IPS-18a (cell line): ENCODE measurements at regions not wholly inside any gene's neighbourhood (a gene's known extent, or its start where the extent isn't known, plus 50 kb on each side); places are given as distances from the start of the nearest gene placed in this dataset.
"Not testable (repeated sequence)": the region's sequence is repeated elsewhere in the genome, so short reads cannot be mapped to it uniquely, and the experiment has no call there.

Source experiments
- H3K27ac ChIP-seq: one replicate; pipeline ENCODE4 v1.5.1; 2013; ENCODE audit warnings: low read length
- H3K27me3 ChIP-seq: one replicate; pipeline ENCODE4 v1.6.1; 2013; ENCODE audit warnings: mild to moderate bottlenecking, low read length; ENCODE audit not compliant: control insufficient read depth, insufficient read depth
- H3K36me3 ChIP-seq: one replicate; pipeline ENCODE4 v1.6.1; 2013; ENCODE audit warnings: low read depth, low read length; ENCODE audit not compliant: control insufficient read depth
- H3K4me1 ChIP-seq: one replicate; pipeline ENCODE4 v1.6.1; 2013; ENCODE audit warnings: low read depth, low read length; ENCODE audit not compliant: control insufficient read depth
- H3K4me3 ChIP-seq: one replicate; pipeline ENCODE4 v1.5.1; 2013; ENCODE audit warnings: low read length
- H3K9ac ChIP-seq: one replicate; pipeline ENCODE4 v1.6.1; 2013; ENCODE audit warnings: mild to moderate bottlenecking, low read length, moderate library complexity
- H3K9me3 ChIP-seq: one replicate; pipeline ENCODE4 v1.6.1; 2013; ENCODE audit warnings: low read depth, low read length; ENCODE audit not compliant: control insufficient read depth

GRCh38 chr3:8011902-8012301 is 489.7 kb upstream of the LMCD1 start:
- no peaks in the 10 kb centered on the region for H3K4me1 ChIP-seq
- H3K9ac ChIP-seq: no peak overlapping the region
- no peaks in the 10 kb centered on the region for H3K9me3 ChIP-seq
- H3K4me3 ChIP-seq: no peak overlapping the region
- H3K27me3 ChIP-seq: no peaks in the 10 kb centered on the region
- H3K27ac ChIP-seq: no peak overlapping the region
- H3K36me3 ChIP-seq: no peaks in the 10 kb centered on the region

DNA sequence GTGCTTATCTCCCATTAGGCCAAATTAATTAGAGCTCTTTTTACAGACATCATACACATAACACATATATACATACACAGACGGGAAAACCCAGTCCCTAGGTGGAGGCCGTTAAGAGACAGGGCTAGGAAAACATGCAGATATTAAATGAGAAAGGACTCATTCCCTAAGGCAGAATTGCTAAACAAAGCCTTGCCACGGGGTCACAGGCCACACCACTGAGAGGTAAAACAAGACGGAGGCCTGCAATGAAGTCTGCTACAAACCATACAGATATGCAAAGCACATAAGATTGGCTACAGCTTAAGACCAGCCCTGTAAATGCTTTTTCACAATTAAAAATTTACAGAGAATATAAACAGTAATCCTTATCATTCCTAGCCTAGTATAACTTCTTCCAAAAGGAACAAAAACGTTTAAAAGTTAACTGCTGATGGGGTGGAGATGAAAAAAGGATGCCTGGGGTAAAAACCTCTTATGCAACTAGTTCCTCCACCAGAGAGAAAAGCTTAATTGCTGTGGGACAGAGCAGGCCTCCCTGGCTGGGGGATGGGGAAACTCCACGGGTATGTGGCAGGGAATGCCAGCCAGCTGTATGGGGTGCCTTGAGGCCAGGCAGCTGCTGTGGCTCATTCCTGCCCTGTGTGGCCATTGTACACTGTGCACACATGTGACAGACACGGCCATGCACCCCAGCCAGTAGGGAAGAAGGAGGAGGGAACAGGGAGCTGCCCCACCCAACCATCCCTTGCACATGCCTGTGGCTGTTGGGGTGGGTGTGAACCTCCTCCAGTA is 481.4 kb upstream of the LMCD1 start:
- Histone ChIP-seq H3K4me1 (no peaks in the 10 kb centered on the region), H3K27me3 (no peaks in the 10 kb centered on the region), H3K9ac (no peak overlapping the region), H3K36me3 (no peaks in the 10 kb centered on the region), H3K27ac (no peak overlapping the region), H3K4me3 (no peak overlapping the region), H3K9me3 (peaks cover 11% of the 10 kb centered on the region)

DNA sequence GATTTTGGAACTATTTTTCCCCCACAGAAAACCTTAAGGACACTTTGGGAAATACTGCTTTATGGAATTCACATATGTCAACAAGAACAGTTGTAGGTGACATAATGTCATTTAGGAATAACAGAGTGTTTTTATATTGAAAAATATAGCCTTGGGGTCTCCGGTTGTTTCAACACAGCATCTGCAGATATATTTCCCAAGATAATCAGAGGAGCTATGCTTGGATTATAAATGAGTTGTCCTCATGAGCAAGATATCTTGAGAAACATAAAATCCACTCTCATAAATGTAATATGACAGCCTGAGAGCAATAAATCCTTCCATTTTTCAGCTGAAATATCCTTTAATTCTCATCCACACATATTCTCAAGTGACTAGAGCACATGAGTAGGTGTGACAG is 473.7 kb upstream of the LMCD1 start:
- Histone ChIP-seq H3K27ac (no peak overlapping the region), H3K4me1 (no peaks in the 10 kb centered on the region), H3K9me3 (no peaks in the 10 kb centered on the region), H3K36me3 (no peaks in the 10 kb centered on the region), H3K27me3 (no peaks in the 10 kb centered on the region), H3K9ac (no peak overlapping the region), H3K4me3 (no peak overlapping the region)

DNA sequence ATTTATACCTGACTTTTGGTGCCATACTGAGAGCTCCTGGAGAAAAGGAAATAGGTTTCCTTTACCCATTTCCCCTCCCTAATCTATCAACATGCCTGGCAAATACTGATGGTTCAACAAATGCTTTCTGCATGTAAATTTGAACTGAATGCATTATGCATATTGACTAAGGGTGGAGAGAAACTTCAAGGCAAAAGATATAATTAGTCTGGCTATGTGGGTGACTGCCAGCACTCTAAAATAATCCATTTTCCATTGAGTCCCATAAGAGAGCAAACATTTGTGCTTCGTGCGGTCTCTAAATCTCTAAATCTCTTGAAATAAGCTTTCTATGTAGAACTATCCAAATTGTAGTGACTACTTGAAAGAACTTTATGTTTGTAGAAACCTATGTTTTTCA is 451.3 kb upstream of the LMCD1 start:
- Histone ChIP-seq H3K36me3 (no peaks in the 10 kb centered on the region), H3K9me3 (no peaks in the 10 kb centered on the region), H3K4me1 (peaks cover 3% of the 10 kb centered on the region), H3K27ac (no peak overlapping the region), H3K9ac (no peak overlapping the region), H3K4me3 (no peak overlapping the region), H3K27me3 (no peaks in the 10 kb centered on the region)

DNA sequence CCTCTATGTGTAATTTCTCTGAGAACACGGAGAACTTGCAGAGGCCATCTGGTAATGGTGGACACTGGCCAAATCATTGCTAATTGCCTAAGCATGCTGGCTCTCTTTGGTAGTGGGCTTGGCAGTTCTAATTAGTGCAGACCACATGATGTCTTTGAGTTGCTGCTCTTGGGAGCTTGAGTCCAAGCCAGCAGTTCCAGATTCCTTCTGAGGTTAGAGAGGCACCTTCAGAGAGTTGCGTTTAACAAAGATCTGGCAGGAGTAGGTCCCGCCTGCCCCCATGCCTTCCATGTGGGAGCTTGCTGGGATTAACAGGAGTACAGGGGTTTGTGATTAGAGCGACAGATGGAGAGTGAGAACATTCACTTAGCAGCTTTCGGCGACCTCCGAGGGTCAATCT is 449.0 kb upstream of the LMCD1 start:
- no peak overlapping the region for H3K9ac ChIP-seq
- no peaks in the 10 kb centered on the region for H3K9me3 ChIP-seq
- H3K4me3 ChIP-seq: no peak overlapping the region
- peaks cover 3% of the 10 kb centered on the region for H3K4me1 ChIP-seq
- H3K27ac ChIP-seq: no peak overlapping the region
- H3K36me3 ChIP-seq: no peaks in the 10 kb centered on the region
- no peaks in the 10 kb centered on the region for H3K27me3 ChIP-seq

DNA sequence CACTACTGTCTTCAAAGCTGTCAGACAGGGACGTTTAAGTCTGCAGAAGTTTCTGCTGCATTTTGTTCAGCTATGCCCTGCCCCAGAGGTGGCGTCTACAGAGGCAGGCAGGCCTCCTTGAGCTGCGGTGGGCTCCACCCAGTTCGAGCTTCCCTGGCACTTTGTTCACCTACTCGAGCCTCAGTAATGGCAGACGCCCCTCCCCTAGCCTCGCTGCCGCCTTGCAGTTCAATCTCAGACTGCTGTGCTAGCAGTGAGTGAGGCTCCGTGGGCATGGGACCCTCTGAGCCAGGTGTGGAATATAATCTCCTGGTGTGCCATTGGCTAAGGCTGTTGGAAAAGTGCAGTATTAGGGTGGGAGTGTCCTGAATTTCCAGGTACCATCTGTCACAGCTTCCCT is 433.5 kb upstream of the LMCD1 start:
- not testable (repeated sequence) for H3K9ac ChIP-seq

DNA sequence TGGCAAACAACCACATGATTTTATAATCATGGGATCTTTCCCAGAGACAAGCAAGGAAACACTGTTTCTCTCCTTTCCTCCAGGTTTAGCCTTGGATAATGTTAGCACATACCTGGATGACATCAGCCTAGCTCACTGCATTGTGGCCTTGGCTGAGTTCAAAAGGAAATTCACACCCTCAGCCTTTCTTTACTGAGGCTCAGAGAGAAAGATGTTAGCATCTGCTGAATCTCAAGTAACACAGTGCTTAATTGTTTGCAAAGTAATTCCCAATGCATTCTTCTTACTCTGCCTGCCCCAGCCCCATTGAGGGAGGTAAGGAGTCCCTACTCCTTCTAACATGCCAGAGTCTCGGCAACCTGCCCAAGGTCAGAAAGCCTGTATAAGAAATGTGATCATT is 432.2 kb upstream of the LMCD1 start:
- Histone ChIP-seq H3K4me3 (no peak overlapping the region), H3K36me3 (no peaks in the 10 kb centered on the region), H3K4me1 (no peaks in the 10 kb centered on the region), H3K27ac (no peak overlapping the region), H3K27me3 (no peaks in the 10 kb centered on the region), H3K9me3 (no peaks in the 10 kb centered on the region), H3K9ac (no peak overlapping the region)

More for the DNA sequence above, 433.5 kb upstream of the LMCD1 start:
- not testable (repeated sequence) for H3K4me1 ChIP-seq, H3K27me3 ChIP-seq, H3K27ac ChIP-seq, H3K36me3 ChIP-seq, H3K4me3 ChIP-seq, H3K9me3 ChIP-seq

- no peak overlapping the region for H3K27ac ChIP-seq
- H3K9ac ChIP-seq: no peak overlapping the region
- H3K4me1 ChIP-seq: no peaks in the 10 kb centered on the region
- no peaks in the 10 kb centered on the region for H3K36me3 ChIP-seq
- no peak overlapping the region for H3K4me3 ChIP-seq
- no peaks in the 10 kb centered on the region for H3K9me3 ChIP-seq
- no peaks in the 10 kb centered on the region for H3K27me3 ChIP-seq
These were observed 431.6 kb upstream of the LMCD1 start for GRCh38 chr3:8070011-8070410.

DNA sequence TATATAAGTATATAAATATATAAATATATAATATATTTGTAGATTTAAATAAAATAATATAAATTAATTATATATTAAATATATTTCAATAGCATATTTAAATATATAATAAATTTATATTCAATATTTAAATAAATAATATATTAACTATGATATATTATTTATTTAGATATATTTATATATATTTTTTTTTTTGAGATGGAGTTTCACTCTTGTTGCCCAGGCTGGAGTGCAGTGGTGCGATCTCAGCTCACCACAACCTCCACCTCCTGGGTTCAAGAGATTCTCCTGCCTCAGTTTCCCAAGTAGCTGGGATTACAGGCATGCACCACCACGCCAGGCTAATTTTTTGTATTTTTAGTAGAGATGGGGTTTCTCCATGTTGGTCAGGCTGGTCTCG is 426.9 kb upstream of the LMCD1 start:
- H3K4me1 ChIP-seq, H3K27ac ChIP-seq, H3K36me3 ChIP-seq, H3K27me3 ChIP-seq, H3K9me3 ChIP-seq, H3K4me3 ChIP-seq, H3K9ac ChIP-seq: not testable (repeated sequence)

DNA sequence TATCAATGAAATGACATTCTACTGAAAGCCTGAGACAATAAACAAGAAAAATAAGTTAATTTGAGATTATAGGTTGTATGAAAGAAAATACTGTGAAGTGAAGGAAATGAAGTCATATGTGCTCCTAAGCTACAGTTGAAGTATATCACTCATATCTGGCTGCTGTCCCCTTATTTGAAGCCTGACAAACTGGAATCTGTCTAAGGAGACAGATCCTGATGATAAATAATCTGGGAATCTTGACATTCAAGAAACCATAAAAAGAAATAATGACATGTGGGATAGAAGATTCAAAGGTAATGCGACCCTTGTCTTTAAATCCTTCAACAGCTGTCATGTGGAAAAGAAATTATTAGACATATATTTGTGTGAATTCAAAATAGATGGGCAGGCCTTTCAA is 424.5 kb upstream of the LMCD1 start:
- H3K27ac ChIP-seq: no peak overlapping the region
- no peaks in the 10 kb centered on the region for H3K4me1 ChIP-seq
- H3K9ac ChIP-seq: no peak overlapping the region
- H3K9me3 ChIP-seq: no peaks in the 10 kb centered on the region
- H3K36me3 ChIP-seq: no peaks in the 10 kb centered on the region
- H3K4me3 ChIP-seq: no peak overlapping the region
- no peaks in the 10 kb centered on the region for H3K27me3 ChIP-seq

DNA sequence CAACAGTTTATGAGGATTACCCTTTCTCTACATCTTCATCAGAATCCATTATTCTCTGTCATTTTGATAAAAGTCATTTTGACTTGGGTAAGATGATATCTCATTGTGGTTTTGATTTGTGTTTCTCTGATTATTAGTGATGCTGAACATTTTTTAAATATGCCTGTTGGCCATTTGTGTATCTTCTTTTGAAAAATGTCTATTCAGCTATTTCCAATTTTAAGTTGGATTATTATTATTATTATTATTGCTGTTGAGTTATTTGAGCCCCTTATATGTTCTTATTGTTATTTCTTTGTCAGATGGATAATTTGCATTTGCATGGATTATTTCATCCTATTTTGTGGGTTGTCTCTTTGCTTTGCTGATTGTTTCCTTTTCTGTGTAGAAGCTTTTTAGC is 421.2 kb upstream of the LMCD1 start:
- H3K9ac ChIP-seq: no peak overlapping the region
- no peak overlapping the region for H3K27ac ChIP-seq
- H3K36me3 ChIP-seq: no peaks in the 10 kb centered on the region
- no peaks in the 10 kb centered on the region for H3K9me3 ChIP-seq
- no peaks in the 10 kb centered on the region for H3K27me3 ChIP-seq
- H3K4me3 ChIP-seq: no peak overlapping the region
- no peaks in the 10 kb centered on the region for H3K4me1 ChIP-seq

DNA sequence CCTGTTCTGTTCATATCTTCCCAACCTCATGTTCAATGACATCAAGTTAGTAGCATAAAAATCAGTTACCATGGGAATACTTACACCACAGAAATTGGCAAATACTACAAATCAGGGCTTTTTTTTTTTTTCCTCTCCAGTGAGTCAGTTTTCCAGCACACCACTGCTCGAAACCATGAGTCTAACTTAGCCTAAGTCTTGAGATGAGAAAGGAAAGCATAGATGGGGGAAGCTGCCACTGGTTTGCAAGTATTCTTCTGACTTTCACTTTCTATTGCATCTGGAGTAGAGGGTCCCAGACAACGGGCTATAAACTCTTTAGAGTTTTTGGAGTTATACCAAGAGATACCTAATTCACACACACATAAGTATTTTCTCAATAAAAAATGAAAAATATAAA is 416.1 kb upstream of the LMCD1 start:
- Histone ChIP-seq H3K4me3 (no peak overlapping the region), H3K27me3 (no peaks in the 10 kb centered on the region), H3K27ac (no peak overlapping the region), H3K9me3 (no peaks in the 10 kb centered on the region), H3K36me3 (no peaks in the 10 kb centered on the region), H3K4me1 (no peaks in the 10 kb centered on the region), H3K9ac (no peak overlapping the region)
